AML-193 (cell line): ENCODE measurements at regions not wholly inside any gene's neighbourhood (a gene's known extent, or its start where the extent isn't known, plus 50 kb on each side); places are given as distances from the start of the nearest gene placed in this dataset.
A peak's percentile ranks its signal among the peaks of the same experiment; 100 is the strongest.
"Not testable (repeated sequence)": the region's sequence is repeated elsewhere in the genome, so short reads cannot be mapped to it uniquely, and the experiment has no call there.

ENCODE experiments used
- DNase-seq, 2 experiments: peaks; one replicate each; lab custom pipeline; 2025; lab: John Stamatoyannopoulos, UW

DNA sequence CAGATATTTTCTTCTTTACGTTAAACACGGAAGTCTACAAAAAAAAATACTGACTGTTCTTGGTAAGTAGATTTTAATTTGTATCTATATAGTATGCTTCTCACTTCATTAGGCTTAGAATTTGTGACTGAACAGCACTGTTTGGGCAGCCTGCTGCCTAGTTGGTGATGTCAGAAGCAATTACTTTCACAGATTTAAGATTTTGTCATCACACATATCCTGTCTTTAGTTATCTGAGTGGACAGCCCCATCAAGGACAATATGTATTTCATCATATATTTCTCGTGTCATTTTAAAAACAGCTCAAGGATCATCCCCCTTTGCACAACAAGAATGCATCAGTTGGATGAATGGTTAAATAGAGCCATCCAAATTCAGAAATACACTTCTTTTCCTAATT lies 338.4 kb upstream of the CITED2 start:
- DNase-seq: no peak

DNA sequence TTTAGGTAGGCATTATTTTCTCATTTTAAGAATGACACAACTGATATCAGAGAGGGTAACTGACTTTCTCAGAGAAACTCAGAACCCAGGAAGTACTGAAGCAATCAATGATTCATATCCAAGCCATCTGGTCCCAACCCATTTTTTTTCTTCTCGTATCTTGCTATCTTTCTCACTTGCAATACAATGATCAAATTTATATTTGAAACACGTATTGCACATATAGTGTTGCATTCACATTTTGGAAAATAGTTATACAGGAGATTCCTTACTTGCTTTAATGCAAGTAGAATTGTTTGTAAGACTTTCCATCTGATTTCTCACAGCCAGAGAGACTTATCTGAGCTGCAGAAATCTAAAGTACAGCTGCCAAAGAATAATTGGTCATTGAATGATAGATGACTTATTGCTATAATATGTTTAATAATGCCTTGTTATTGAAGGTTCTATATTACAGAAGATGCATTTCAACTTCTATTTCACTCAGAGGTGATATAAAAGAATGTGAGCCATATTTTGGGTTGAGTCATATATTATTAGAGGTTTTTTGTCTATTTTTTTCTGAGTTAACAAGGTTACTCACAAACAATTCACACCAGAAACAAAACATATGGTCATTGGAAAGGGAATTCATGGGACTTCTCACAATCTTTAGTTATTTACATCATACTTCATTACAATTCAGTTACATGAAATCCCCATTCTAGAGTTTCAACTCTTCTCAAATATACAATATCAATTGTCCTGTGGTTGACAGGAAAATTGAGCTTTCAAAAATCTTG lies 337.5 kb upstream of the CITED2 start:
- no peak for DNase-seq

DNA sequence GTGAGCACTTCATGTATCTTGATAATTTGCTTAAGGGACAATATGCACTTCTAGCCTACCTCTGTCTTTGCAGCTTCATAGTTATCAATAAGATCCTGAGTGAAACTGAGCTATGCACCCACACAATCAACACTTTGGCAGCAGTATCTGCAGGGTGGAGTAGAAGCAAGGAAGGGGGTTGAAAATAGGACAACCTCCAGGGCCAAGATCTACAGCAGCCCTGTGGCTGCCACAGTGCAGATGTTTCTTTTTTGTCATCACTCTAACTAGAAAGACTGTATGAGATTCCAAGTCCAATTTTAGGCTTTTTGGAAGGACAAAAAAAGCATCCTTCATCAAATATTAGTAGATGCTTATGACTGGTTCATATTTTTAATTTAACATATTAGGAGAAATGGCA lies 336.1 kb upstream of the CITED2 start:
- no peak for DNase-seq

GRCh38 chr6:139708337-139709199 lies 334.1 kb upstream of the CITED2 start:
- DNase-seq: no peak

DNA sequence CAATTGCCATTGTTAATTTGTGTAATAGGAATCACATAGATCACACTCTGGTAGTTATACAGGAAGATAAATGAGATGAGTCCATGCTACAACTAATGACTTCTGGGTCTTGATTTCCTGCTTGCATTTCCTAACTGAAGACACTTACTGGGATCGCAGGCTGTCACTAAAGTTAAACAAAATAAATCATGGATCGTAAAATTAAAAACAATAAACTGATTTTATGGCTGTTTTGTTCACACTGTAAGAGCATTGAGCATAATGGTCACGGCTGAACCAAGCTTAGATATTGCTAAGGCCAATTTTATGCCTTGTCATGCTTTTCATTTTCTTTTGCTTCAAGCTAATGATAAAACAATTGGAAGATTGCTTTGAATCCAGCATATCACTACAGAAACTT lies 332.5 kb upstream of the CITED2 start:
- DNase-seq: no peak

GRCh38 chr6:139705284-139705683 lies 330.8 kb upstream of the CITED2 start:
- DNase-seq: no peak

DNA sequence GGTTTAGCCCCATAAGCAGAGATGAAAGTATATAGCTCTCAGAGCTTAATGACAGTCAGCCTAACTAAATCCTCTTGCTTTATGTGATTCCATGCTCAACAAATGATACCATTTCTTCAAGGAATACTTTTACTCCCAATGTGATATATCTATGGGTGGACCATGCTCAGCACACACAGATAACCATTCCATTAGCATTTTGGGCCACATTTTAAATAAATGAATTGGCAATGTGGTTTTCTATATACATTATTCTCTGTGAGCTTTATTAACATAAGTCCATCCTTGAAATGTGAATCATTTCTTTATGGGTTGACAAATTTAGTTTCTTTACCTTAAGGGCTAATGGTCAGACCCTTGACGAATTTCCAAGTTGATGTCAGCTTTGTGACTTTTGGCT lies 329.3 kb upstream of the CITED2 start:
- no peak for DNase-seq

DNA sequence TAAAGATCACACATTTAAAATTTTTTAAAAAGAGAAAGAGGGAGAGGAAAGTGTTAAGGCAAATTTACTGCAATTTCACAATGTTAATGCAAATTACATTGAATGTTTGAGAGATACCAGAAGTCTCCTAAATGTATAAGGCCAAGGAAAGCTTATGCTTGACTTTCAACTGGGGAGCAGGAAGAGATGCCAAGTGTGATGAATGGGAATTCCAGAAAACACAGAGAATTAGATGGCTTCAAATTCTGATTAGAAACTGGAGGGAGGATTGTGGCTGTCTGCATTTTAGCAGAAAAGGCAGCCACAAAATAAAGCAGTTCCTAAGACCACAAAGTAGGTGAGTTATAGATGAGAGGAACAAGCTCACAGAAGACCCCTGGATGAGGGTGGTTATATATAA lies 328.3 kb upstream of the CITED2 start:
- no peak for DNase-seq

DNA sequence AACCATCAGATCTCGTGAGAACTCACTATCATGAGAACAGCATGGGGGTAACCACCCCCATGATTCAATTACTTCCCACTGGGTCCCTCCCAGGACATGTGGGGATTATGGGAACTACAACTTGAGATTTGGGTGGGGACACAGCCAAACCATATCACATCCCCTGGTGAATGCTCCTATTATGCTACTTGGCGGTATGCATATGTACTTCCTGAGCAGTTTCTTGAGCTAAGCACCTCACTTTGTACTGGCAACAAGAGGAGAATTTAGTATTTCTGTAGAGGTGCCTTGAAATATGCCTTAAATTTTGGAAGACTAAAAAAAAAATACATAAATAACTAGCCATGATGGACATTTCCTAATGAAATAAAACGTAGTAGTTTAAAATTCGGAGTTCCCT lies 327.2 kb upstream of the CITED2 start:
- no peak for DNase-seq

- DNase-seq: no peak
These were observed 326.6 kb upstream of the CITED2 start for GRCh38 chr6:139701003-139701402.

GRCh38 chr6:139699911-139700310 lies 325.5 kb upstream of the CITED2 start:
- DNase-seq: no peak

DNA sequence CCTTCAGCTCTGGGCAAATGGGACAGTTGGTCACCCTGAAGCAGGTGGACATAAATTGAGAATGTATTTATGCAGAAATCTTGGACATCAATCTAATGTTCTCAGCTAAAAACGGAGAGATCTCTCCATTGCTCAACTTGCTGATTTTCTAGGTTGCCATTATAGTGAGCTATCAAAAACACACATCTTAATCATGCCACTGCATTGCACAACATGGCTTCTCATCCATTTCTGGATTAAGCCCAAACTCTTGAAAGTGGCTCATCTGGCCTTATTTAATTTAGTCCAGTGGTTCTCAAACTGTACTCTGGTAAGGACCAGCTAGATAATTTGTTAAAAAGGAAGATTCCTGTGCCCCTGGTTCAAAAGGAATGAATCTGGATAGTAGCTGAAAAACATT lies 324.9 kb upstream of the CITED2 start:
- DNase-seq: no peak

GRCh38 chr6:139698526-139699176 lies 324.2 kb upstream of the CITED2 start:
- DNase-seq: peak; percentile 83 to 85

- not testable (repeated sequence) for DNase-seq
These were observed 323.4 kb upstream of the CITED2 start for GRCh38 chr6:139697856-139698255.

GRCh38 chr6:139696991-139697390 lies 322.5 kb upstream of the CITED2 start:
- not testable (repeated sequence) for DNase-seq

GRCh38 chr6:139695361-139695760 lies 320.9 kb upstream of the CITED2 start:
- no peak for DNase-seq

- DNase-seq: no peak
These were observed 319.3 kb upstream of the CITED2 start for GRCh38 chr6:139693735-139694134.

DNA sequence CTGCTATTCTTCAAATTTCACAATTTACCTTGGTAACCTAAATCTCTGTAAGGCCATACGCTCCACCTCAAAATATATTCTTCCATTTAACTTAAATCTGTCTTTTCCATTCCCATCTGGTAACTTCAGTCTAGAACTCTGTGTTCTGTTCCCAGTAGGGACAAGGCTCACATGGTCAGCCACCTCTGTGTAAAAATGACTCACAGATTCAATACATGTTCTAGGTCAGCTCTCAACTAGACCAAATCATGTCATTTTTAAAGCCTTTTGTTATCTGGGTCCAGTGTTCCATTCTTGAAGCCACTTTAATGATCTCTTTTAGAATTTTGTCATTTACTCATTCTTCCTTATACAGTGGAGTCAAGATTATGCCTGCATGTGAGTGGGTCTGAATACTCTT lies 315.6 kb upstream of the CITED2 start:
- DNase-seq: no peak

DNA sequence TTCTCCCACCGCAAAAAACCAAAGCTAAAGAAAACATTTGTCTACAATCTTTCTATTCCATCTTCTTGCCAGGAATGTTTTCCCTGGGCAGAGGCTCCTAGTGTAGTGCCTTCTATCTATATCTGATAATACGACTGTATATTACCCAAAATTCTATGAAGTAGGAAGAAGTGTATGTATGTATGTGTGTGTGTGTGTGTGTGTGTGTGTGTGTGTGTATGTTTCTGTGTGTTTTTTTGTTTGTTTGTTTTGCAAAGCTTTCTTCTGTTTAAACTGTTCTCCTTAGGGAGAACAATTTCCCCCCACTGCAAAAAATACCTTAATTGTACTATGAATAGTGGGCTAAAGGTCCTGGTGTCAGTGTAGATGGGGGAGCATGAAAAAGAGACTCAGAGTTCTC lies 312.6 kb upstream of the CITED2 start:
- DNase-seq: no peak

GRCh38 chr6:139686308-139686707 lies 311.9 kb upstream of the CITED2 start:
- DNase-seq: no peak

- no peak for DNase-seq
These were observed 310.6 kb upstream of the CITED2 start for GRCh38 chr6:139685009-139685408.

DNA sequence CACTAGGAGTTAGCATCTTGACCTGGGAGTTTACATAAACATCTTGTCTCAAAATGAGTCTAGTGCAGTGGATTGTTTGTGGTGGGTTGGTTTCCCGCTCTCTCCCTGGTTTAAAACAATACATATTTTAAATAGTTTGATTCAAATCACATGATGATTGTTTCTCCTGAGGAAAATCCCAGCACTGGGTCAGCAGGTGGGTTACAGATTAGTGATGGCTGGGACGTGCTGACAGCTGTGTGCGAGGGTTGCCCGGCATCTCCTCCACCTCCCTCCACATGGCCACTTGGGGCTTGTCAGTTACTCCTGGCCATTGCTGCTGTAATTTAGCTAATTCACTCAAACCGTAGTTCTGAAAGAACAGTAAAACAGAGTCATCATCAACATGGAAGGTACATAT lies 306.4 kb upstream of the CITED2 start:
- DNase-seq: no peak
